ENCODE measurements at regions not wholly inside any gene's neighbourhood (a gene's known extent, or its start where the extent isn't known, plus 50 kb on each side); places are given as distances from the start of the nearest gene placed in this dataset.
A peak's percentile ranks its signal among the peaks of the same experiment; 100 is the strongest.

GRCh38 chr2:206212673-206213513 is 53.2 kb downstream of the EEF1B2 start:
- peak; percentile 34 for DNase-seq (ENCODE audit: low read depth)

DNA sequence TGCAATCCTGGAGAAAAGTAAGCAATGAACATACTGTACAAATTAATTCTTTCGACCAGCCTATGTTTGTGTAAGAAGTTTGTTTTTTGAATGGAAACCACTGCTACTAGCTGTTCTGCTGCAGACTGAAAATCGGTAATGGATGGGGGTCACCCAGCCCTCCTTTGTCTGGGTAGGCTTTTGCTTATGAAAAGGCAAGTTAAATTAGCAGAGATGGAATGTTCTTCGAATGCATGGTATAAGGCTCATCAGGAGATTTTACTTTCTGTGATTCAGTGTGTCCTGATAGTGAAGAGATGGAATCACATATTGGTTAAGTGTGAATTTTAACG is 53.8 kb downstream of the EEF1B2 start:
- no peak for DNase-seq (ENCODE audit: low read depth)

DNA sequence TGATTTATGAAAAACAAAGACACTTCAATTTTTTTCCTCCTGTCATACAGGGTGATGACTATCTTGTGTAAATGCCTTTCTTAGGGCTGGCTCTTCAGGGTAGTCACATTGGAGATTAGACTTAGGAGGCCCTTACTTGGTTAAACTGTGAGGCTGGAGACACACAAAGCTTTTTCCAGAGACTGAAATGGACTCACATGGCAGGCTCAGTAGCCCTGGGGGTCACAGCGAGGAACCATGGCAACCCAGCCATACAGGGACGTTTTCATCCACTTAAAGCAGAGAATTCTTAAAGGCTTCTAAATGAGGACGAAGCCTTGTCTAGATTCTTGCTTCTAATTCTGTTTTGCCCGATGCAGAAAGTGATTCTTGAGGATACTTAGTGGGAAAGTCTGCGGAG is 57.3 kb upstream of the ZDBF2 start:
- DNase-seq (ENCODE audit: low read depth): no peak

DNA sequence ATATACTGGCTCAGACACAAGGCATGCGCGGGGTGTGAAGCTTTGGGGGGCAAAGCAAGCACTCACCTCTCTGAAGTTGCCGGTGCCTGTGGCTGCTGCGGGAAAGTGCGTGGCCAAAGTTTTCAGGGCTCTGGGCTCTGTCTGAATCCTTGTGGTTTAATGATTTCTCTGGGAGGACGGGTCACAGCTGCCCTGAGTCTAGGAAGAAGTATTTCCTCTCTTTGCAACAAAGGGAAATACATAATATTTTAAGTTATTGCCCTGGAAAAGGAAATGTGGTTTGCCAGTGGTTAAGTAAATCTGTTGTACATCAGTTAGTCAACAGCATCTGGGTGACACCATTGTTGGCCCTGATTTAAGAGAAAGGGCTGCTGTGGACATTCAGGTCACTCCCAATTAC is 56.7 kb upstream of the ZDBF2 start:
- no peak for DNase-seq (ENCODE audit: low read depth)

GRCh38 chr2:206218156-206218555 is 56.3 kb upstream of the ZDBF2 start:
- no peak for DNase-seq (ENCODE audit: low read depth)

- no peak for DNase-seq (ENCODE audit: low read depth)
Observed at GRCh38 chr2:206218796-206219499, 55.5 kb upstream of the ZDBF2 start.

GRCh38 chr2:206219957-206220356 is 54.5 kb upstream of the ZDBF2 start:
- DNase-seq (ENCODE audit: low read depth): no peak

DNA sequence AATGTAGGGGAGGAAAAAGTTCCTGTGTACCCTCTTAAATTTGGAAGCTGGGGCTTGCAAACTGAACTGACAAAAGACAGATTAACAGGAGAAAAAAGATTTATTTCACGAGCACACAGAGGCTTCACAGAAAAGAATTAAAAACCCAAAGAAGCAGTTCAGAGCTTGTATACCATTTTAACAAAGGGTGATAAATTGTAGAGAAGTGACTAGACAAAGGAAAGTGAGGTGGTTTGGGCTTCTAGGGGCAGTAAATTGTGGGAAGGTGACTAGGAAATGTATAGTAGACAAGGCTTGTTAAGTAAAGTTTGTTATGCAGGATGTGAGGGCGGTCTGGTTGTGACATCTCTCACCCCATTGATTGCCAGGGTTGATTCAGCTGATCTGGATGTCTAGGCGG is 53.5 kb upstream of the ZDBF2 start:
- DNase-seq (ENCODE audit: low read depth): no peak

Data from non-pigmented ciliary epithelial cell (primary cell).